ENCODE measurements at regions not wholly inside any gene's neighbourhood (a gene's known extent, or its start where the extent isn't known, plus 50 kb on each side); places are given as distances from the start of the nearest gene placed in this dataset.

GRCh38 chr10:35768011-35768410 lies 125.9 kb upstream of the FZD8 start:
- TF ChIP-seq EP300 (IDR thresholded peaks at IDR 0.05; ENCODE audit: borderline replicate concordance in 1 of 2, control insufficient read depth in 1 of 2, low read depth in 2 of 2, low read length in 2 of 2) (no peak), RELA (IDR thresholded peaks at IDR 0.05; ENCODE audit: borderline replicate concordance, partially characterized antibody) (no peak), POLR2AphosphoS2 (IDR thresholded peaks at IDR 0.05; ENCODE audit: low read depth, low read length) (no peak), MAX (IDR thresholded peaks at IDR 0.05; ENCODE audit: low read depth, low read length) (no peak), EZH2 (IDR thresholded peaks at IDR 0.05; ENCODE audit: borderline replicate concordance, control insufficient read depth, low read depth, low read length) (no peak), POLR2AphosphoS5 (IDR thresholded peaks at IDR 0.05; ENCODE audit: low read length) (no peak), ZBED1 (IDR thresholded peaks at IDR 0.05; ENCODE audit: borderline replicate concordance) (no peak), KAT2A (conservative IDR thresholded peaks at IDR 0.05; ENCODE audit: control insufficient read depth, low read depth, low read length) (no peak), NRF1 (conservative IDR thresholded peaks at IDR 0.05; ENCODE audit: low read depth, low read length) (no peak)
